T-helper 1 cell treated with Interleukin-12 subunit alpha and Interleukin-12 subunit beta and Interleukin-4 antibody, amounts not matched to agents 30 μg/mL and 1 μg/mL, for 36 hours (primary cell): ENCODE measurements at regions not wholly inside any gene's neighbourhood (a gene's known extent, or its start where the extent isn't known, plus 50 kb on each side); places are given as distances from the start of the nearest gene placed in this dataset.

ENCODE experiments used
- H3K27ac Mint-ChIP-seq: one replicate; pipeline ENCODE4 v1.8.0; 2021; ENCODE audit warnings: mild to moderate bottlenecking, mixed read lengths
- H3K27me3 Mint-ChIP-seq: one replicate; pipeline ENCODE4 v1.8.0; 2021; ENCODE audit warnings: low read depth, mixed read lengths
- H3K36me3 Mint-ChIP-seq: one replicate; pipeline ENCODE4 v1.8.0; 2021; ENCODE audit warnings: low read depth, mixed read lengths
- H3K4me1 Mint-ChIP-seq: one replicate; pipeline ENCODE4 v1.8.0; 2021; ENCODE audit warnings: low read depth, mixed read lengths
- H3K4me3 Mint-ChIP-seq: one replicate; pipeline ENCODE4 v1.8.0; 2021; ENCODE audit warnings: mild to moderate bottlenecking, moderate library complexity, mixed read lengths
- H3K9me3 Mint-ChIP-seq: one replicate; pipeline ENCODE4 v1.8.0; 2021; ENCODE audit warnings: mixed read lengths

DNA sequence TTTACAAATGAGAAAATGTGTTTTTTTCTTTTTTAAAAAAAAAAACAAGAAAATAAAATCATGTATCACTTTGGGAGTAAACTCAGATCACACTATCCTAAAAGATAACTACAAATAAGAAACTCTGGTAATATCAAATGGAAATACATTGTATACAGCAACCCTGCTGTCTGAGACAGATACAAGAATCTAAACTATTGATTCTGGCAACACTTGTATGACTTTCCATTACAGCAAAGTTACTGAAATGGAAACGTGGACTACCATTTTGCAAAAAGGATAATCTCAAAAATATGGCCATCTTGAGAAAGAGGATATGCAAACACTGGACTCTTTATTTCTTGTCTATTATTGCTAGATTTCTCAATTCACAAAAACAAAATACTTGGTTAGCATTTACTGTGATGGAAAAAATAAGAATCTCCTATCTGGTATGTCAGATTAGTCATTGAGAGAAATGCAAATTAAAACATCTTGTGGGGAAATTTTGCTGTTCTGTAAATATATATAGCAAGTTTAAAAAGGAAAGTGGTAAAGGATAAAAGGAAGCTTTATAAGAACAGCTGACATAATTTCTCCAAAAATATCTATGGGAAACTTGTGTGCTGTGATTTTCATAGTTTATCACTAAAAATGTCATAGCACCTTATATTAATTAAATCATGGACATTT lies 112.9 kb upstream of the FER start:
- Mint-ChIP-seq H3K36me3 (no peaks in the 10 kb centered on the region), H3K4me1 (no peaks in the 10 kb centered on the region), H3K4me3 (no peak overlapping the region), H3K27me3 (no peaks in the 10 kb centered on the region), H3K27ac (no peak overlapping the region), H3K9me3 (no peaks in the 10 kb centered on the region)

DNA sequence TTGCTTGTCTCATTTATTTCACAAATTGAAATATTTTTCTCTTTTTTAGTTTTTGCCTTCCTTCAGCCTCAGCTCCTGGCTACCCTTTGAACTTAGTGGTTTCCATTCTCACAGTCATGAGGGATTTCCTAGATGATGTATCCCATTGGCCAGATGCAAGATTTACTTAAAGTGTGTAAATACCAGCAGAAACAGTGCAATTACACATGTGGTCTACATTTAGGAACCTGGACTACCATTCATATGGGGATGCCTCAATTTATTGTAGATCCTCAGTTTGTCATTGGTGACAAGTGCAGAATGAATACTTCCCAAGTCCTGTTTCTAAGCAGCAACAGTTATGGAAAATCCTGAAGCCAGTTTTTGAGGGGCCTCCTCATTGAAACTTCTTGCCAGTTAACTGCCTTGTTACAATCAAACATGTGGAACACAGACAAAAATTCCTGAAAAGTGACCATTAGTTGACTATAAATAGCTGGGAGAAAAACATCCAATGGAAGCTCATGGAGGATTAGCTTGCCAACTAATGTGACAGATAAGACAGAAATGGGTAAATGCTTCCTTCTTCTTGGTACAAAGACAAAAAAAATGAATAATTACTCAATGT lies 113.6 kb upstream of the FER start:
- Mint-ChIP-seq H3K36me3 (no peaks in the 10 kb centered on the region), H3K4me1 (no peaks in the 10 kb centered on the region), H3K4me3 (no peak overlapping the region), H3K9me3 (no peaks in the 10 kb centered on the region), H3K27ac (no peak overlapping the region), H3K27me3 (no peaks in the 10 kb centered on the region)

DNA sequence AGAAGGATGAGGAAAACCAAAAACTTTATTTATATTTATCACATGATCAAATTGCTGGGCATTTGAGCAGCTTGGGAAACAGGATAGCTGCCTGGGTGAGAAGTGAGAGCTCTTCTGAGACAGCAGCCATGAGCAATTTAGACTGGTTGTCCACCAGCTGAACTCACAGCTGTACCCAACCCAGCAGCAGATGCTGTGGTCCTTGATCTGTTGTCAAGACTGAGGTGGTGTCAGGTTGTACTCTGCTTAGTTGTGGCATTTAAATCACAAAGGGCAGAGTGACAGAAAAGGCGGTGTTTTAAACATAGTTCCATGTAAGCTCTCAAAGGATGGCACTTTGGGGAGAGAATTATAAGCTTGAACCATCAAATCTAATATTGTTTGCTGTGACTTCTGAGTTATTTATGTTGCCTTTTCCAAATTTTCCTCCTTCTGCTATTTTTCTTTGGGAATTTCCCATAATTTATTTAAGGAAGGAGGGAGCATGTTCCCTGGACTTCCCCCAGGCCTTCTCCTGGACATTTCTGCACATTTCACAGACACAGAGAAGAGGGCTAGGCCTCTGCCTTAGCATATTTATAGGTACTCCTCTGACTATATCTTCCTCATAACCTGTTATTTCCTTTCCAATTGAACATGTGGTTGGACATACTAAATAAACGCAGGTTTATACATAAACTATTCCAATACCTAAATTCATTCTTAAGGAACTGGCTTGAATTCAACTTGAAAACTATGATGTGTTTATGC lies 117.7 kb upstream of the FER start:
- H3K27me3 Mint-ChIP-seq: no peaks in the 10 kb centered on the region

DNA sequence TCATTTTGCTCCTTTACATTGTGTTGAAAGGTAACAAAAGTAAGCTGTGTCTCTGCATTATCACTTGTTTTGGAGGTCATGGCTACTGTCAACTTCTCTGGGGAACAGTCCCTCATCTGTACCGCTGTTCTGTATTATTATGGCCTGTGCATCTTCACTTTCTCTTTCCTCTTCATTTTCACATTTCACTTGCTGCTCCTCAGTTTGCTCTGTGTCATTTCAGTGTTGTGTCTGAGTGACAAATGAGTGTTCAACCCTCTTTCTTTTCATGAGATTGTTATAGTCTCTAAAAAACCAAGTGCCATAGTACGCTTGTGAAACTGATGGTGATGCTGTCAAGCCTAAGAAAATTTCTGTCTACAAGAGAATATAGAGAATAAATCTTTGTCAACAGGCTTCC lies 122.0 kb upstream of the FER start:
- Mint-ChIP-seq H3K27ac (no peak overlapping the region), H3K4me3 (no peak overlapping the region), H3K4me1 (no peaks in the 10 kb centered on the region), H3K36me3 (no peaks in the 10 kb centered on the region), H3K9me3 (no peaks in the 10 kb centered on the region), H3K27me3 (no peaks in the 10 kb centered on the region)

More for the DNA sequence above, 117.7 kb upstream of the FER start:
- Mint-ChIP-seq H3K4me1 (no peaks in the 10 kb centered on the region), H3K9me3 (no peaks in the 10 kb centered on the region), H3K4me3 (no peak overlapping the region), H3K36me3 (no peaks in the 10 kb centered on the region), H3K27ac (no peak overlapping the region)

DNA sequence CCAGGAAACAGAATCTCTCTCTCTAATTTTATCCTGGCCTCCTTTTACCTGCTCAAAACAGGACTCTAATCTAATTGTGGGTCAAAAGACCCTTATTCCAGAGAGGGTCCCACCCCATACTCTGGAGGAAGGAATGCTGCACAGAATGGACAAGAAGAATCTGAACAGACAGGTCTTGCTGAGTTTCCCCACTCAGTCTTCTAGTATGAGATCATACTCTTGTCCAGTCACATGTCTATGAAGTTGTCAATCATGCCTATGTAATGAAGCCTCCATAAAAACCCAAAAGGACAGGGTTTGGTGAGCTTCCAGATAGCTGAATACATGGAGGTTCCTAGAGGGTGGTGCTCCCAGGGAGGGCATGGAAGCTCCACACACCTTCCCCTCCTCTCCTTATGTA lies 123.9 kb upstream of the FER start:
- no peaks in the 10 kb centered on the region for H3K27me3 Mint-ChIP-seq
- no peaks in the 10 kb centered on the region for H3K36me3 Mint-ChIP-seq
- H3K27ac Mint-ChIP-seq: no peak overlapping the region
- no peaks in the 10 kb centered on the region for H3K4me1 Mint-ChIP-seq
- no peak overlapping the region for H3K4me3 Mint-ChIP-seq
- no peaks in the 10 kb centered on the region for H3K9me3 Mint-ChIP-seq

DNA sequence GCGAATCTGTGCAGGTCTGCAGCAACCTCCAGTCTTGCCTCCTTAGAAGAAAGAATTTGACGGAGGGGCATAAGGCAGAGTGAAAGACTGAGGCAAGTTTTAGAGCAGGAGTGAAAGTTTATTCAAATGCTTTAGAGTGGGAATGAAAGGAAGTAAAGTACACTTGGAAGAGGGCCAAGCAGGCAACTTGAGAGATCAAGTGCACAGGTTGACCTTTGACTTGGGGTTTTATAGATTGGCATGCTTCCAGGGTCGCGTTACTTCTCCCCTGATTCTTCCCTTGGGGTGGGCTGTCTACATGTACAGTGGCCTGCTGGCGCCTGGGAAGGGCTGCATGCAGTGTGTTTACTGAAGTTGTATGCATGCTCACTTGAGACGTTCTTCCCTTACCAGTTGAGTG lies 127.2 kb upstream of the FER start:
- H3K27me3 Mint-ChIP-seq: no peaks in the 10 kb centered on the region

DNA sequence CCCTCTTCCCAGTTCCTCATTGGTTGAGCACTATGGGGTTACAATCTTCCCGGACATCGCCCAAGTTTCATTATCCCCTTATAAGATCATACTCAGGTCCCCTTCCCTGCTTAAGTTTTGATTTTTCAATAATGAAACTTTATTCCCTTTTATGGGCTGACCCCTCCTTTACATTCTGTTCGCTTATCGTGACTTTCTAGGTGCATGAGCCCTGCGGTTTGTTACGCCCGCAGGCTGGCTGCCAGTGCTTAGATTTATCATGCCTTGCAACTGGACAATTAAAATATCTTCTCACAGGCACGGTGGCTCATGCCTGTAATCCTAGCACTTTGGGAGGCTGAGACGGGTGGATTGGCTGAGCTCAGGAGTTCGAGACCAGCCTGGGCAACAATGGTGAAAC lies 127.9 kb upstream of the FER start:
- Mint-ChIP-seq H3K9me3 (no peaks in the 10 kb centered on the region), H3K36me3 (no peaks in the 10 kb centered on the region), H3K4me1 (no peaks in the 10 kb centered on the region), H3K4me3 (no peak overlapping the region), H3K27ac (no peak overlapping the region), H3K27me3 (no peaks in the 10 kb centered on the region)

More for the DNA sequence above, 127.2 kb upstream of the FER start:
- H3K9me3 Mint-ChIP-seq: no peaks in the 10 kb centered on the region
- H3K4me3 Mint-ChIP-seq: no peak overlapping the region
- no peaks in the 10 kb centered on the region for H3K36me3 Mint-ChIP-seq
- no peak overlapping the region for H3K27ac Mint-ChIP-seq
- no peaks in the 10 kb centered on the region for H3K4me1 Mint-ChIP-seq

DNA sequence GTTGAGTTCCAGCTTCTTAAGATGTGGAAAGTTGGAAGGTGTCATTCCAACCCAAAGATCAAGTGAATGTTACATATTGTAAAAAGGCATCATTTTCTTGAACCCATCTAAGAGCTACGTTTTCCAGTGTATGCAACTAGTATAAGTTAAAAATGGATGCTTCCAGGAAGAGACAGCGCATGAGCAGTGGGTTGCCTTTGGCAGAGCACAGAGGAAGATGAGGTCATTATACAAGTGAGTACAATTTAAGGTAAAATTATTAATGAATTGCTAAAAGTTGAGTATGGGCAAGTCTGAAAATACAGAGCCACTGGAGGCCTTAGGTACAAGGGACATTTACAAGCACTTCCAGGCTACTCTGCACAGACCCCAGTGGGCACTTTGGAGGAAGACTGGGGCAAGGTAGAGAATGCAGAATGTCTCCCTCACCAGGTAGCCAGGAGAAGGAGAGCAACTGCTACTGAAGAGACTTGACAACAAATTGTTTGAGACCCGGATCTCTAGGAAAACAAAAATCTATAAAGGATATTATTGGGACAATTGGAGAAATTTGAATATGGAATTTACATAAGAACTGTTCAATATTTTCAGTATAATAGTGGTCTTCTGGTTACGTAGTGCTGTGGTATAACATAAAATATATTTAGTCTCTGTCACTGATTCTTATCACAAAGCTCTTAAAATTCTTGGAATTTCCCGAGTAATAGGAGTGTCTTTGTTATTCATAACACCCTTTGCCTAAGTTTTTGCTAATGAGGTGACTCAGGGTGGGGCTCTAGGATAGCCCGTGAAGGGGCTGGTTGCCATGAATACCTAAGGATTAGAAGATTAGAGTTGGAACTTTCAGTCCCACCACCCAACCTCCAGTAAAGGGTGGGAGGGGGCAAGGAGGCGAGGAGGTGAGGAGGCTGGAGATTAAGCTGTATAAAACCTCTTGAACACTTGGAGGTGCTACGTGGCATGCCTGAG lies 129.9 kb upstream of the FER start:
- no peaks in the 10 kb centered on the region for H3K9me3 Mint-ChIP-seq
- H3K4me3 Mint-ChIP-seq: no peak overlapping the region
- H3K27ac Mint-ChIP-seq: no peak overlapping the region
- H3K27me3 Mint-ChIP-seq: no peaks in the 10 kb centered on the region
- H3K36me3 Mint-ChIP-seq: no peaks in the 10 kb centered on the region
- H3K4me1 Mint-ChIP-seq: no peaks in the 10 kb centered on the region

DNA sequence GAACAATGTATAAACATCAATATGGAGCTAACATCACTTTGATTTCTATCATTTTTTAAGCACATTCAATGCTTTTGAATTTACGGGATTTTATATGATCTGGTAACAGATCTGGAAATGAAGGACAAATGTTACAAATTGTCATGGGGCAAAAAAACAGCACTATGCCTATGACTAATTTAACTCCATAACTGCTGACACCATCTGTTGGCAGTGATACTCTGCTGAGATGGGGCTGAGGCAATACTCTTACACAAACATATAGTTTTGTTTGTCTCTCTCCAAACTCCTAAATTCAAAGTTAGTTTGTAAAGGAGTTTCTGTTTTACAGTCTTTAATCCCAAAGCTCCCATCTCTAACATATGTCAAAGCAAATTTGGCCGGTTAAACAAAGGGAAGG lies 132.5 kb upstream of the FER start:
- no peaks in the 10 kb centered on the region for H3K36me3 Mint-ChIP-seq
- no peak overlapping the region for H3K27ac Mint-ChIP-seq
- H3K9me3 Mint-ChIP-seq: no peaks in the 10 kb centered on the region
- no peak overlapping the region for H3K4me3 Mint-ChIP-seq
- H3K4me1 Mint-ChIP-seq: no peaks in the 10 kb centered on the region
- H3K27me3 Mint-ChIP-seq: no peaks in the 10 kb centered on the region

DNA sequence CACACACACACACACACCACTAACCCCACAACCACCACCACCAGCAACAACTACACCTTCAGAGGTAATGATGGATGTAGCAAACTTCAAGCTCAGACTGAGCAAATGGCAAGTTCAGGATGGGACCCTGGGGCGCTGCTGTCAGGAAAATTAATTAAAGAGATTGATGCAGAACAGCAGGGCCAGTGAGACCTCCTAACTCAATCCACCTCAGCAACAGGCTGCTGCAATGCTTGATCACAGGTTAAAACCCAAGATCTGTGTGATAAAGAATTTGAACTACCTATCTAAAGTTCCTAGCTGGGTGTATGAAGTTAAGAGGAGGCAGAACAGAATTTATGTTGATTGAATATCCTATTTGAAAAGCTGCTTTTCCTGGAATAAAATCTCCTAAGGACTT lies 140.3 kb upstream of the FER start:
- H3K4me1 Mint-ChIP-seq: no peaks in the 10 kb centered on the region
- H3K4me3 Mint-ChIP-seq: no peak overlapping the region
- H3K27me3 Mint-ChIP-seq: no peaks in the 10 kb centered on the region
- no peaks in the 10 kb centered on the region for H3K9me3 Mint-ChIP-seq
- no peak overlapping the region for H3K27ac Mint-ChIP-seq
- H3K36me3 Mint-ChIP-seq: no peaks in the 10 kb centered on the region

DNA sequence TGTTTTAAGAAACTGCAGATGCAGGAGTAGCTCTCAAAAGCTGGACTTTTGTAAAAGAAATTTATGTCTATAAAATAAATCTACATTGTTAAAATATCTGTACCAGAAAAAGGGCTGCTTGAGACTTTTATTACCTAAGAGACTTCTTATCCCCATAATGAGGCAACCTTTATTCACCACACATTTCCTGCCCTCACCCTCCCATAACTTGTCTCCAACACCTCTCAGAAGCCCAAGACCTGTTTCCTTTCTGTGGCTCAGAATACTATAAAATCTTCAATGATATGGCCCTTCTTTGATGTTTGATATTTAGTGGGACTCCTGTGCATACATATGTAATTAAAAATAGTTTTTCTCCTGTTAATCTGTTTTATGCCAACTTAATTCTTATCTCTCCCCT lies 141.5 kb upstream of the FER start:
- H3K4me1 Mint-ChIP-seq: no peaks in the 10 kb centered on the region
- no peak overlapping the region for H3K4me3 Mint-ChIP-seq
- H3K27me3 Mint-ChIP-seq: no peaks in the 10 kb centered on the region
- H3K36me3 Mint-ChIP-seq: no peaks in the 10 kb centered on the region
- no peaks in the 10 kb centered on the region for H3K9me3 Mint-ChIP-seq
- no peak overlapping the region for H3K27ac Mint-ChIP-seq

DNA sequence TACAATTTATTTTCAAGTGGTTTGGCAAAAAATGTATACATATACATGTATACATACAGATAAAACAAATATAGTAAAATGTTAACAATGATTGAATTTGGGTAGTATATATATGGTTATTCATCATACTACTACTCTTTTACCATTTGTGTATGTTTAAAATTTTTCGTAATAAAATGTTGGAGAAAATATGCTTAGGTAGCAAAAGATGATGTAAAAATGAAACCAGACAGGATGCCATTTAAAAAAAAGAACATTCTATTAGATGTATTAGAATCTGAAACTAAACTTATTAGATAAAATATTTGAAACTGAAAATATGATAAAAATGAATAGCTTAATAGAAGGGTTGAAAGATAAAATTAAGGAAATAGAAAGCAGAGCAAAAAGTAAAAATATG lies 144.9 kb upstream of the FER start:
- H3K36me3 Mint-ChIP-seq: no peaks in the 10 kb centered on the region

DNA sequence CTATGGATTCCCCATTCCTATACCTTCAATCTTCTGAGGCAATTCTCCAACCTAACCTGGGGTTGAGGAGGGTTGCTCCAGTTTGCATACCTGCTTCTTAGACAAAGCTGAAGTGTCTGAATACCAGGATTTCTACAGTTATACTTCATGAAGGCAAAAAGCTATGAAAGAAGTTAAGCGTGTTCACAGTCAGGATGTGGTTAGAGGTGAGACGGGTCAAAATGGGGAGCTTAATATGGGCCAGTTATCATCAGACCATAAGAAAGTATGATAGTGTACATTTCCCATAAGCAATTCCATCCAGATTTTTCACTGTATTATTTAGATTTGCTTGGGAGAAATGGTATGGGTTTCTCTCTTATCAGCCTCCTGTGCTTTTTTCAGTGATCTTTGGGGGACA lies 156.9 kb upstream of the FER start:
- H3K27me3 Mint-ChIP-seq: no peaks in the 10 kb centered on the region
- H3K9me3 Mint-ChIP-seq: no peaks in the 10 kb centered on the region
- no peaks in the 10 kb centered on the region for H3K4me1 Mint-ChIP-seq
- H3K36me3 Mint-ChIP-seq: no peaks in the 10 kb centered on the region
- H3K4me3 Mint-ChIP-seq: no peak overlapping the region
- no peak overlapping the region for H3K27ac Mint-ChIP-seq

More for the DNA sequence above, 144.9 kb upstream of the FER start:
- no peak overlapping the region for H3K27ac Mint-ChIP-seq
- no peaks in the 10 kb centered on the region for H3K9me3 Mint-ChIP-seq
- H3K4me1 Mint-ChIP-seq: no peaks in the 10 kb centered on the region
- no peak overlapping the region for H3K4me3 Mint-ChIP-seq
- H3K27me3 Mint-ChIP-seq: no peaks in the 10 kb centered on the region

DNA sequence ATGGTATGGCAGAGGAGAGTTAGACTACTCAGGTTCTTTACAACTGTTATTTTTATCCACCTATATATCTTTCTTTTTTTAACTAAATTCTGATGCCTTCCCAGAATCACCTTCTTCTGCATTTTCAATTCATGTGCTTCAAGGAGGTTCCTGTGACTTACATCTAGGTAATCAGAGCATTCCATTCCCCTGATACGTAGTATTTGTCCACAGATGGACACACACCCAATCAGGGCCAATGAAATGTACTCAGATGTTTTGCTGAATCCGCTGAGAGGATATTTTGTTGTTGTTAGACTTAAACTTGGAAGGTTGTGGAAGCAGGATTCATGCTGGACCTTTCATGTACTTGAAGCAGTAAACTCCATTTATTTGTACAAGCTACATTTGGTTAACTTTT lies 159.4 kb upstream of the FER start:
- no peak overlapping the region for H3K27ac Mint-ChIP-seq
- no peaks in the 10 kb centered on the region for H3K27me3 Mint-ChIP-seq
- no peak overlapping the region for H3K4me3 Mint-ChIP-seq
- H3K36me3 Mint-ChIP-seq: no peaks in the 10 kb centered on the region
- H3K9me3 Mint-ChIP-seq: no peaks in the 10 kb centered on the region
- no peaks in the 10 kb centered on the region for H3K4me1 Mint-ChIP-seq
